GM21576 (cell line): ENCODE measurements at regions not wholly inside any gene's neighbourhood (a gene's known extent, or its start where the extent isn't known, plus 50 kb on each side); places are given as distances from the start of the nearest gene placed in this dataset.
"Not testable (repeated sequence)": the region's sequence is repeated elsewhere in the genome, so short reads cannot be mapped to it uniquely, and the experiment has no call there.

ENCODE experiments used
- ATAC-seq: cut with Tn5 transposase; IDR thresholded peaks from one replicate; pipeline ENCODE4 v1.9.1; 2021; ENCODE audit warnings: mild to moderate bottlenecking, moderate library complexity; ENCODE audit not compliant: unreplicated experiment

GRCh38 chr9:40939201-40939887, 189.1 kb downstream of the FOXD4L6 start:
- ATAC-seq, result not testable (repeated sequence)

- ATAC-seq, result no peak
Observed at GRCh38 chr9:40935336-40935735, 193.1 kb downstream of the FOXD4L6 start.

GRCh38 chr9:40934480-40934879, 194.0 kb downstream of the FOXD4L6 start:
- not testable (repeated sequence) for ATAC-seq

GRCh38 chr9:40930426-40930825, 198.1 kb downstream of the FOXD4L6 start:
- not testable (repeated sequence) for ATAC-seq

- ATAC-seq, result not testable (repeated sequence)
Observed at GRCh38 chr9:40929488-40929845, 199.0 kb downstream of the FOXD4L6 start.

- no peak for ATAC-seq
Observed at GRCh38 chr9:40928803-40929487, 199.5 kb downstream of the FOXD4L6 start.

GRCh38 chr9:40927851-40928802, 200.4 kb downstream of the FOXD4L6 start:
- ATAC-seq, result no peak

- ATAC-seq, result no peak
Observed at GRCh38 chr9:40927260-40927631, 201.2 kb downstream of the FOXD4L6 start.

- no peak for ATAC-seq
Observed at GRCh38 chr9:40926404-40927259, 201.8 kb downstream of the FOXD4L6 start.

- ATAC-seq, result no peak
Observed at GRCh38 chr9:40925149-40925548, 203.3 kb downstream of the FOXD4L6 start.

GRCh38 chr9:40916399-40916783, 212.1 kb downstream of the FOXD4L6 start:
- not testable (repeated sequence) for ATAC-seq

GRCh38 chr9:40915660-40916398, 212.7 kb downstream of the FOXD4L6 start:
- not testable (repeated sequence) for ATAC-seq

GRCh38 chr9:40914772-40915659, 213.5 kb downstream of the FOXD4L6 start:
- ATAC-seq, result no peak

- ATAC-seq, result no peak
Observed at GRCh38 chr9:40913928-40914673, 214.4 kb downstream of the FOXD4L6 start.

- ATAC-seq, result no peak
Observed at GRCh38 chr9:40913096-40913719, 215.3 kb downstream of the FOXD4L6 start.

- not testable (repeated sequence) for ATAC-seq
Observed at GRCh38 chr9:40912679-40913078, 215.8 kb downstream of the FOXD4L6 start.

GRCh38 chr9:40911647-40912046, 216.8 kb downstream of the FOXD4L6 start:
- ATAC-seq, result no peak

- ATAC-seq, result not testable (repeated sequence)
Observed at GRCh38 chr9:40910995-40911394, 217.5 kb downstream of the FOXD4L6 start.
